CD4-positive, CD25-positive, alpha-beta regulatory T cell (primary cell): ENCODE measurements at regions not wholly inside any gene's neighbourhood (a gene's known extent, or its start where the extent isn't known, plus 50 kb on each side); places are given as distances from the start of the nearest gene placed in this dataset.
A peak's percentile ranks its signal among the peaks of the same experiment; 100 is the strongest.

Experiments
- ATAC-seq, 2 donors: fragments of 150-1000 bp; cut with Tn5 transposase; one replicate each; pipeline ENCODE4 v1.10.0; 2021; ENCODE audit warnings: low read depth in 2 of 2, moderate number of reproducible peaks in 2 of 2, moderate library complexity in 1 of 2
- DNase-seq, 3 donors: peaks; one replicate each; pipeline versions ENCODE4 v3.0.0 to v3.0.0-alpha.2; 2012 to 2022; ENCODE audit warnings: mixed read lengths in 1 of 3
- H3K27ac ChIP-seq: one replicate; pipeline ENCODE4 v1.7.0; 2013; ENCODE audit warnings: mild to moderate bottlenecking, low read length; ENCODE audit not compliant: insufficient read depth, poor library complexity, severe bottlenecking
- H3K27me3 ChIP-seq: one replicate; pipeline ENCODE4 v1.7.0; 2013; ENCODE audit warnings: low read length; ENCODE audit not compliant: control insufficient read depth, insufficient read depth
- H3K36me3 ChIP-seq: one replicate; pipeline ENCODE4 v1.7.0; 2013; ENCODE audit warnings: mild to moderate bottlenecking, low read length, moderate library complexity; ENCODE audit not compliant: control insufficient read depth, insufficient read depth
- H3K4me1 ChIP-seq: 2 replicates; pipeline ENCODE4 v1.7.0; 2013; ENCODE audit warnings: mild to moderate bottlenecking, low read length; ENCODE audit not compliant: insufficient read depth, control insufficient read depth, poor library complexity, severe bottlenecking
- H3K4me3 ChIP-seq: one replicate; pipeline ENCODE4 v1.7.0; 2013; ENCODE audit warnings: low read depth, mild to moderate bottlenecking, low read length, moderate library complexity
- H3K9me3 ChIP-seq, 2 experiments: 1 replicate in 1 of 2; 2 replicates in 1 of 2; pipeline ENCODE4 v1.7.0; 2013; ENCODE audit warnings: low read length in 2 of 2, mild to moderate bottlenecking in 1 of 2, moderate library complexity in 1 of 2; ENCODE audit not compliant: control insufficient read depth in 2 of 2
- H3K27ac Mint-ChIP-seq, 3 donors: one replicate each; pipeline ENCODE4 v1.8.0; 2020 to 2022; ENCODE audit warnings: mild to moderate bottlenecking in 3 of 3, mixed read lengths in 3 of 3, moderate library complexity in 2 of 3
- H3K27me3 Mint-ChIP-seq: one replicate; pipeline ENCODE4 v1.8.0; 2022; ENCODE audit warnings: mild to moderate bottlenecking, mixed read lengths
- H3K36me3 Mint-ChIP-seq: one replicate; pipeline ENCODE4 v1.8.0; 2020; ENCODE audit warnings: mixed read lengths
- H3K4me1 Mint-ChIP-seq, 4 donors: one replicate each; pipeline ENCODE4 v1.8.0; 2020 to 2022; ENCODE audit warnings: mixed read lengths in 4 of 4, mild to moderate bottlenecking in 1 of 4
- H3K4me3 Mint-ChIP-seq, 4 donors: one replicate each; pipeline ENCODE4 v1.8.0; 2020 to 2022; ENCODE audit warnings: mild to moderate bottlenecking in 4 of 4, mixed read lengths in 4 of 4, moderate library complexity in 3 of 4
- H3K9me3 Mint-ChIP-seq, 7 donors: one replicate each; pipeline ENCODE4 v1.8.0; 2020 to 2022; ENCODE audit warnings: mixed read lengths in 7 of 7, mild to moderate bottlenecking in 3 of 7, moderate library complexity in 2 of 7

GRCh38 chr14:53857625-53858344 is 98.8 kb downstream of the BMP4 start:
- Mint-ChIP-seq H3K27ac (no peak overlapping the region), H3K4me1 (no peaks in the 10 kb centered on the region), H3K9me3 (peaks cover 0 to 4% (median 0%) of the 10 kb centered on the region in 7 donors), H3K4me3 (no peak overlapping the region), H3K27me3 (no peaks in the 10 kb centered on the region), H3K36me3 (no peaks in the 10 kb centered on the region)
- H3K27me3 ChIP-seq, result no peaks in the 10 kb centered on the region
- H3K4me1 ChIP-seq, result no peaks in the 10 kb centered on the region
- ATAC-seq (no peak), DNase-seq (no peak)
- no peak overlapping the region for H3K4me3 ChIP-seq
- no peaks in the 10 kb centered on the region for H3K9me3 ChIP-seq
- H3K36me3 ChIP-seq, result no peaks in the 10 kb centered on the region
- H3K27ac ChIP-seq, result no peak overlapping the region

GRCh38 chr14:53855574-53855973 is 101.1 kb downstream of the BMP4 start:
- Mint-ChIP-seq H3K4me1 (no peaks in the 10 kb centered on the region), H3K27ac (no peak overlapping the region), H3K4me3 (no peak overlapping the region), H3K36me3 (no peaks in the 10 kb centered on the region), H3K27me3 (no peaks in the 10 kb centered on the region), H3K9me3 (peaks cover 0 to 4% (median 0%) of the 10 kb centered on the region in 7 donors)
- H3K4me1 ChIP-seq, result no peaks in the 10 kb centered on the region
- no peaks in the 10 kb centered on the region for H3K36me3 ChIP-seq
- no peaks in the 10 kb centered on the region for H3K9me3 ChIP-seq
- DNase-seq, result no peak
- no peaks in the 10 kb centered on the region for H3K27me3 ChIP-seq
- H3K4me3 ChIP-seq, result no peak overlapping the region
- no peak overlapping the region for H3K27ac ChIP-seq
- no peak for ATAC-seq

DNA sequence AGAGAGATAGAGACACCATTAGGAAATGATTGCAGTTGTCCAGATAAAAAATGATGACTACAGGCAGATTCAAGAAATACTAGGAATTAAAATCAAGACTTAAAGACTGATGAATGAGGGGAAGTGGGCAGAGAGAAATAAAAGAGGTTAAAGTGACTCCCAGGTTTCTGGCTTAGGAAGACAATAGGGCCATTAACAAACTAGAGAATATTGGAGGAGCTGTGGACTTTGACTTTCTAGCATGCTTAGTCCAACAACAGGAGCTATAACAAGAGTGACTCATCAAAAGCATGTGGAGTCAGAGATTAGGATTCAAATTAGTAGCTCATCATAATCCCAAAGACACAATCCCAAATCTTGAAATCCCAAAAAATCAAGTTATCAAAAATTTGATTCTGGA is 101.5 kb downstream of the BMP4 start:
- Histone ChIP-seq H3K36me3 (no peaks in the 10 kb centered on the region), H3K4me3 (no peak overlapping the region), H3K9me3 (no peaks in the 10 kb centered on the region), H3K27ac (no peak overlapping the region), H3K4me1 (no peaks in the 10 kb centered on the region), H3K27me3 (no peaks in the 10 kb centered on the region)
- ATAC-seq, result no peak
- no peaks in the 10 kb centered on the region for H3K27me3 Mint-ChIP-seq
- DNase-seq, result no peak
- H3K4me1 Mint-ChIP-seq, result no peaks in the 10 kb centered on the region
- peaks cover 0 to 4% (median 0%) of the 10 kb centered on the region in 7 donors for H3K9me3 Mint-ChIP-seq
- no peak overlapping the region for H3K4me3 Mint-ChIP-seq
- H3K27ac Mint-ChIP-seq, result peak overlapping the region in 1 of 3 donors; percentile 40
- H3K36me3 Mint-ChIP-seq, result no peaks in the 10 kb centered on the region

DNA sequence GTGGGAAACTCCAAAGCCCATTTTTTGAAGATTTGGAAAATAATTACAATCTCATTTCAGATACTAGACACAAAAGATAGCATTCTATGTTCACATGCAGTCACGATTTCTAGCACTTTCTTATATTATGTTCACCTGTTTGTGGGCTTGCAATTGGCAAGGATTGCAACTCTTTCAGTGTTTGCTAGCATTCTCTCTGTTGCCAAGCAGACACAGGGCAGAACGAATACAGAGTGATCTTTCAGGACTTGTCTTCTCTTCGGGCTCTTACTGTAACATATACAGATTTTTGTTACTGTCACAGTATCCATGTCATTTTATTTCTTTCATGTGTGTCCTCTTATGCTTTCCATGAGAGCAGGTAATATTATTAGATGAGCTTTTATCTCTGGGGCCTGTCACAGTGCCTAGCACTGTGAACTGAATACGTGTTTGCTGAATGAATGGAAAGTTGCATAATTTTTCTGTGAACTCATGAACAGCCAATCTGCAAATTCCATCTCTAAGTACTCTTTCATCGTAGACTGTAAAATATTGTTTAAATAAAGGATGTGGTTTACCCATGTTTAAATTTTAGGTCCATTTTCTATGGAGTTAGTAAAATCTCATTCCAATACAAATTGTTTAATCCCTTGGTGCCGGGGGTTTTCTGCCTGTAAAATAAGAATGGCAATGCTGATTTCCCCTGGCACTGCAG is 105.1 kb downstream of the BMP4 start:
- peaks cover 0 to 4% (median 0%) of the 10 kb centered on the region in 7 donors for H3K9me3 Mint-ChIP-seq

GRCh38 chr14:53850714-53851296 is 105.8 kb downstream of the BMP4 start:
- peaks cover 0 to 4% (median 0%) of the 10 kb centered on the region in 7 donors for H3K9me3 Mint-ChIP-seq
- Histone ChIP-seq H3K4me1 (no peaks in the 10 kb centered on the region), H3K27ac (no peak overlapping the region), H3K27me3 (no peaks in the 10 kb centered on the region), H3K36me3 (no peaks in the 10 kb centered on the region), H3K9me3 (no peaks in the 10 kb centered on the region), H3K4me3 (no peak overlapping the region)
- ATAC-seq (no peak), DNase-seq (no peak)
- peaks cover 4% of the 10 kb centered on the region for H3K27me3 Mint-ChIP-seq
- no peaks in the 10 kb centered on the region for H3K36me3 Mint-ChIP-seq
- no peak overlapping the region for H3K27ac Mint-ChIP-seq
- no peaks in the 10 kb centered on the region for H3K4me1 Mint-ChIP-seq
- H3K4me3 Mint-ChIP-seq, result no peak overlapping the region

More for the DNA sequence above, 105.1 kb downstream of the BMP4 start:
- Mint-ChIP-seq H3K27ac (no peak overlapping the region), H3K36me3 (no peaks in the 10 kb centered on the region), H3K4me1 (no peaks in the 10 kb centered on the region), H3K4me3 (no peak overlapping the region), H3K27me3 (peaks cover 4% of the 10 kb centered on the region)
- no peak overlapping the region for H3K4me3 ChIP-seq
- H3K27ac ChIP-seq, result no peak overlapping the region
- H3K36me3 ChIP-seq, result no peaks in the 10 kb centered on the region
- no peak for DNase-seq
- H3K4me1 ChIP-seq, result no peaks in the 10 kb centered on the region
- H3K27me3 ChIP-seq, result no peaks in the 10 kb centered on the region
- H3K9me3 ChIP-seq, result no peaks in the 10 kb centered on the region
- no peak for ATAC-seq

DNA sequence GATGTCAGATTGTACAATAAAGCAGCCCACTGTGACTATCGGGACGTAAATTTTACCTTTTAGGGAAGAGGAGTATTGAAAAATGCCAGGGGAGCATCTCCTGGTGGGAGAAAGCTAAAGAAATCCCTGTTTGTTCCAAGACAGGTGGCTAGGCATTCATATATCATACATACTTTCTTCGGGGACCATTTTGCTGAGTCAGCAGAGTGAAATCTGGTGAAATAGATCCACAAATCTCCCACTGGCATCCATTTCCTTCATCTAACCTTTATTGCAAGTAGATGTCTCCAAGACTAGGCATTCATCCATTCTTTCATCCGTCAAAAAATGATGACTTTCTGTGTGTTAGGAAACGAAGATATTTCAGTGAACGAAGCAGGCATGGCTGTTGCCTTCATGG is 107.1 kb downstream of the BMP4 start:
- Mint-ChIP-seq H3K27ac (peak overlapping the region in 1 of 3 donors; percentile 17), H3K36me3 (no peaks in the 10 kb centered on the region), H3K27me3 (peaks cover 4% of the 10 kb centered on the region), H3K9me3 (peaks cover 0 to 3% (median 0%) of the 10 kb centered on the region in 7 donors), H3K4me3 (no peak overlapping the region), H3K4me1 (no peaks in the 10 kb centered on the region)
- ATAC-seq (no peak), DNase-seq (no peak)
- Histone ChIP-seq H3K9me3 (no peaks in the 10 kb centered on the region), H3K27ac (no peak overlapping the region), H3K4me1 (no peaks in the 10 kb centered on the region), H3K4me3 (no peak overlapping the region), H3K27me3 (no peaks in the 10 kb centered on the region), H3K36me3 (no peaks in the 10 kb centered on the region)

DNA sequence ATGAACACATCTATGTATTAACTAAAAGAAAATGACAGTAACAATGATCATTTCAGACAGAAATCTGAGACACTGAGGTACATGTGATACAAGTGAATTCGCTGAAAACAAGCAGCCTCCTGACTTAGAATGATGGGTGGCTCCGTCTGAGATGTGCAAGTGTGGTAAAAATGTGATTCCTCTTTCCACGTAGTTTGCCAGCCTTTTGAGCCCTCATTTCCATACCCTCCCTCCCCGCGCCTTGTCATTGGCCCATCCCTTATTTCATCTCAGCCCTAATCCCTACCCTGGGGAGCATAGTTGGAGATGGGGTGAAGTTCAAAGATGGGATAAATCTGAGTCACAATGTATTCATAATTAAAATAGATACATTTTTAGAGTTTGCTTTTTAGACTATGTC is 107.8 kb downstream of the BMP4 start:
- H3K36me3 Mint-ChIP-seq, result no peaks in the 10 kb centered on the region
- H3K27me3 ChIP-seq, result no peaks in the 10 kb centered on the region
- no peak overlapping the region for H3K4me3 ChIP-seq
- DNase-seq, result no peak
- ATAC-seq, result no peak
- H3K9me3 Mint-ChIP-seq, result peaks cover 0 to 3% (median 0%) of the 10 kb centered on the region in 7 donors
- no peak overlapping the region for H3K27ac Mint-ChIP-seq
- H3K27ac ChIP-seq, result no peak overlapping the region
- H3K4me1 ChIP-seq, result no peaks in the 10 kb centered on the region
- no peak overlapping the region for H3K4me3 Mint-ChIP-seq
- no peaks in the 10 kb centered on the region for H3K4me1 Mint-ChIP-seq
- no peaks in the 10 kb centered on the region for H3K9me3 ChIP-seq
- peaks cover 4% of the 10 kb centered on the region for H3K27me3 Mint-ChIP-seq
- no peaks in the 10 kb centered on the region for H3K36me3 ChIP-seq
